Naive thymus-derived CD4-positive, alpha-beta T cell (primary cell): ENCODE measurements at regions not wholly inside any gene's neighbourhood (a gene's known extent, or its start where the extent isn't known, plus 50 kb on each side); places are given as distances from the start of the nearest gene placed in this dataset.

Experiments used
- ATAC-seq: fragments of 150-1000 bp; cut with Tn5 transposase; 2 replicates; pipeline ENCODE4 v1.10.0; 2021; ENCODE audit warnings: mild to moderate bottlenecking, moderate library complexity
- CTCF ChIA-PET: fragments of 350-600 bp; sonication (Branson Sonifier 250); formaldehyde crosslinking; loops from one replicate; lab custom pipeline; 2021; ENCODE audit warnings: antibody characterized with exemption; lab: Charles Lee
- POLR2A ChIA-PET: fragments of 350-600 bp; sonication (Branson Sonifier 250); formaldehyde crosslinking; loops from one replicate; lab custom pipeline; 2021; ENCODE audit warnings: antibody characterized with exemption, inconsistent platforms; lab: Charles Lee
- DNase-seq, 9 donors: peaks; one replicate each; pipeline versions ENCODE4 v3.0.0 to v3.0.0-alpha.2; 2020 to 2022; ENCODE audit warnings: mixed read lengths in 1 of 9
- H3K27ac ChIP-seq: one replicate; pipeline ENCODE4 v1.7.0; 2013; ENCODE audit warnings: mild to moderate bottlenecking, low read depth, low read length, moderate library complexity
- H3K27me3 ChIP-seq, 2 donors: one replicate each; pipeline ENCODE4 v1.7.0; 2013; ENCODE audit warnings: low read length in 2 of 2, mild to moderate bottlenecking in 2 of 2, moderate library complexity in 2 of 2; ENCODE audit not compliant: control insufficient read depth in 2 of 2, insufficient read depth in 2 of 2
- H3K36me3 ChIP-seq, 3 experiments: 1 replicate in 2 of 3; 2 replicates in 1 of 3; pipeline ENCODE4 v1.7.0; 2013; ENCODE audit warnings: low read length in 3 of 3, mild to moderate bottlenecking in 3 of 3, moderate library complexity in 1 of 3; ENCODE audit not compliant: insufficient read depth in 3 of 3, control insufficient read depth in 2 of 3
- H3K4me1 ChIP-seq, 2 donors: one replicate each; pipeline ENCODE4 v1.7.0; 2013; ENCODE audit warnings: low read length in 2 of 2, mild to moderate bottlenecking in 2 of 2, moderate library complexity in 1 of 2; ENCODE audit not compliant: control insufficient read depth in 2 of 2, insufficient read depth in 2 of 2
- H3K4me3 ChIP-seq: 2 replicates; pipeline ENCODE4 v1.7.0; 2013; ENCODE audit warnings: mild to moderate bottlenecking, low read length
- H3K9me3 ChIP-seq, 3 experiments: 1 replicate in 2 of 3; 2 replicates in 1 of 3; pipeline ENCODE4 v1.7.0; 2013; ENCODE audit warnings: low read length in 3 of 3; ENCODE audit not compliant: control insufficient read depth in 2 of 3
- H3K27ac Mint-ChIP-seq, 9 donors: one replicate each; pipeline ENCODE4 v1.8.0; 2020 to 2022; ENCODE audit warnings: mixed read lengths in 9 of 9, mild to moderate bottlenecking in 8 of 9, moderate library complexity in 5 of 9, inconsistent platforms in 2 of 9
- H3K27me3 Mint-ChIP-seq, 5 donors: one replicate each; pipeline ENCODE4 v1.8.0; 2021 to 2022; ENCODE audit warnings: mixed read lengths in 5 of 5, mild to moderate bottlenecking in 1 of 5
- H3K36me3 Mint-ChIP-seq, 5 donors: one replicate each; pipeline ENCODE4 v1.8.0; 2020 to 2022; ENCODE audit warnings: mixed read lengths in 5 of 5, mild to moderate bottlenecking in 3 of 5, inconsistent platforms in 1 of 5
- H3K4me1 Mint-ChIP-seq, 7 donors: one replicate each; pipeline ENCODE4 v1.8.0; 2020 to 2022; ENCODE audit warnings: mixed read lengths in 7 of 7, mild to moderate bottlenecking in 3 of 7, inconsistent platforms in 1 of 7
- H3K4me3 Mint-ChIP-seq, 10 donors: one replicate each; pipeline ENCODE4 v1.8.0; 2020 to 2022; ENCODE audit warnings: mild to moderate bottlenecking in 10 of 10, mixed read lengths in 10 of 10, moderate library complexity in 6 of 10, inconsistent platforms in 2 of 10
- H3K9me3 Mint-ChIP-seq, 11 donors: one replicate each; pipeline ENCODE4 v1.8.0; 2020 to 2022; ENCODE audit warnings: mixed read lengths in 11 of 11, mild to moderate bottlenecking in 4 of 11, inconsistent platforms in 1 of 11, moderate library complexity in 1 of 11
- intact Hi-C, 2 donors: fragments of 100-400 bp; cut with micrococcal nuclease; formaldehyde crosslinking; loops; one replicate each; pipeline ENCODE4 v1.15.1; 2023

- H3K9me3 Mint-ChIP-seq, result peaks cover 2 to 12% (median 8%) of the 10 kb centered on the region in 11 donors
- Histone ChIP-seq H3K27me3 (no peaks in the 10 kb centered on the region), H3K27ac (no peak overlapping the region), H3K4me3 (no peak overlapping the region), H3K36me3 (no peaks in the 10 kb centered on the region), H3K4me1 (no peaks in the 10 kb centered on the region), H3K9me3 (peaks cover 0 to 4% (median 0%) of the 10 kb centered on the region in 3 experiments)
- H3K36me3 Mint-ChIP-seq, result no peaks in the 10 kb centered on the region
- POLR2A ChIA-PET, result no interaction called here
- intact Hi-C loops, result no loop called here
- no peak for ATAC-seq
- CTCF ChIA-PET, result no interaction called here
- H3K27me3 Mint-ChIP-seq, result peaks cover 0 to 4% (median 0%) of the 10 kb centered on the region in 5 donors
- H3K4me1 Mint-ChIP-seq, result no peaks in the 10 kb centered on the region
- DNase-seq, result no peak
- no peak overlapping the region for H3K4me3 Mint-ChIP-seq
- no peak overlapping the region for H3K27ac Mint-ChIP-seq
These were observed 56.2 kb upstream of the PEX5L start for GRCh38 chr3:180092889-180093288.

- Mint-ChIP-seq H3K9me3 (peaks cover under 1 to 12% (median 8%) of the 10 kb centered on the region in 11 donors), H3K4me3 (no peak overlapping the region), H3K27ac (no peak overlapping the region), H3K4me1 (no peaks in the 10 kb centered on the region), H3K27me3 (peaks cover 0 to 4% (median 0%) of the 10 kb centered on the region in 5 donors), H3K36me3 (no peaks in the 10 kb centered on the region)
- Histone ChIP-seq H3K27ac (no peak overlapping the region), H3K36me3 (no peaks in the 10 kb centered on the region), H3K4me3 (no peak overlapping the region), H3K4me1 (no peaks in the 10 kb centered on the region), H3K27me3 (no peaks in the 10 kb centered on the region), H3K9me3 (peaks cover 0 to 4% (median 0%) of the 10 kb centered on the region in 3 experiments)
- ATAC-seq (no peak), DNase-seq (no peak)
- CTCF ChIA-PET, result no interaction called here
- intact Hi-C loops, result no loop called here
- POLR2A ChIA-PET, result no interaction called here
These were observed 56.8 kb upstream of the PEX5L start for GRCh38 chr3:180093535-180093934.

- no peak overlapping the region for H3K27ac ChIP-seq
- intact Hi-C loops, result no loop called here
- no peaks in the 10 kb centered on the region for H3K36me3 ChIP-seq
- POLR2A ChIA-PET, result no interaction called here
- no peaks in the 10 kb centered on the region for H3K4me1 ChIP-seq
- ATAC-seq, result no peak
- H3K27me3 ChIP-seq, result no peaks in the 10 kb centered on the region
- no peaks in the 10 kb centered on the region for H3K36me3 Mint-ChIP-seq
- no peak for DNase-seq
- no peak overlapping the region for H3K4me3 Mint-ChIP-seq
- CTCF ChIA-PET, result interaction anchor here (0.6 kb wide), 1 partner anchor 8 kb away, joined by 3 read pairs; no protein-coding TSS in a partner anchor
- peaks cover 0 to 9% (median 2%) of the 10 kb centered on the region in 11 donors for H3K9me3 Mint-ChIP-seq
- no peak overlapping the region for H3K27ac Mint-ChIP-seq
- peaks cover 0 to 4% (median 0%) of the 10 kb centered on the region in 3 experiments for H3K9me3 ChIP-seq
- peaks cover 0 to 5% (median under 1%) of the 10 kb centered on the region in 5 donors for H3K27me3 Mint-ChIP-seq
- H3K4me1 Mint-ChIP-seq, result no peaks in the 10 kb centered on the region
- H3K4me3 ChIP-seq, result no peak overlapping the region
These were observed 60.9 kb upstream of the PEX5L start for GRCh38 chr3:180097626-180098025.

GRCh38 chr3:180102134-180102533, 65.4 kb upstream of the PEX5L start:
- Histone ChIP-seq H3K4me3 (no peak overlapping the region), H3K9me3 (no peaks in the 10 kb centered on the region), H3K27me3 (no peaks in the 10 kb centered on the region), H3K4me1 (no peaks in the 10 kb centered on the region), H3K36me3 (no peaks in the 10 kb centered on the region), H3K27ac (no peak overlapping the region)
- no peak for DNase-seq
- Mint-ChIP-seq H3K4me3 (no peak overlapping the region), H3K27ac (no peak overlapping the region), H3K4me1 (no peaks in the 10 kb centered on the region), H3K9me3 (peaks cover 0 to 3% (median 0%) of the 10 kb centered on the region in 11 donors), H3K36me3 (no peaks in the 10 kb centered on the region), H3K27me3 (peaks cover 0 to 8% (median 0%) of the 10 kb centered on the region in 5 donors)
- ChIA-PET CTCF (no interaction called here), POLR2A (no interaction called here)
- intact Hi-C loops, result no loop called here
- ATAC-seq, result no peak

- Histone ChIP-seq H3K27ac (no peak overlapping the region), H3K4me1 (no peaks in the 10 kb centered on the region), H3K27me3 (no peaks in the 10 kb centered on the region), H3K4me3 (no peak overlapping the region), H3K36me3 (no peaks in the 10 kb centered on the region), H3K9me3 (no peaks in the 10 kb centered on the region)
- intact Hi-C loops, result no loop called here
- no peak overlapping the region for H3K4me3 Mint-ChIP-seq
- no peaks in the 10 kb centered on the region for H3K36me3 Mint-ChIP-seq
- ChIA-PET CTCF (interaction anchor here (0.5 kb wide), 1 partner anchor 8 kb away, joined by 6 read pairs; no protein-coding TSS in a partner anchor), POLR2A (no interaction called here)
- peaks cover 0 to 3% (median 0%) of the 10 kb centered on the region in 11 donors for H3K9me3 Mint-ChIP-seq
- no peaks in the 10 kb centered on the region for H3K4me1 Mint-ChIP-seq
- DNase-seq (no peak), ATAC-seq (no peak)
- no peak overlapping the region for H3K27ac Mint-ChIP-seq
- H3K27me3 Mint-ChIP-seq, result peaks cover 0 to 8% (median 0%) of the 10 kb centered on the region in 5 donors
These were observed 65.9 kb upstream of the PEX5L start for GRCh38 chr3:180102604-180103003.

- H3K9me3 Mint-ChIP-seq, result peaks cover 0 to 3% (median 0%) of the 10 kb centered on the region in 11 donors
These were observed 79.5 kb upstream of the PEX5L start for GRCh38 chr3:180116203-180116602.

GRCh38 chr3:180116658-180117057, 79.9 kb upstream of the PEX5L start:
- CTCF ChIA-PET, result interaction anchor here (0.6 kb wide), 1 partner anchor 80 kb away, joined by 4 read pairs; no protein-coding TSS in a partner anchor
- Histone ChIP-seq H3K4me1 (no peaks in the 10 kb centered on the region), H3K9me3 (no peaks in the 10 kb centered on the region), H3K27ac (no peak overlapping the region), H3K4me3 (no peak overlapping the region), H3K27me3 (no peaks in the 10 kb centered on the region), H3K36me3 (no peaks in the 10 kb centered on the region)
- DNase-seq, result no peak
- H3K36me3 Mint-ChIP-seq, result no peaks in the 10 kb centered on the region
- intact Hi-C loops, result no loop called here
- H3K4me1 Mint-ChIP-seq, result no peaks in the 10 kb centered on the region
- no peak for ATAC-seq
- H3K27ac Mint-ChIP-seq, result no peak overlapping the region
- H3K9me3 Mint-ChIP-seq, result peaks cover 0 to 4% (median 0%) of the 10 kb centered on the region in 11 donors
- no peaks in the 10 kb centered on the region for H3K27me3 Mint-ChIP-seq
- POLR2A ChIA-PET, result no interaction called here
- no peak overlapping the region for H3K4me3 Mint-ChIP-seq

More at GRCh38 chr3:180116203-180116602, 79.5 kb upstream of the PEX5L start:
- CTCF ChIA-PET, result interaction anchor here (0.6 kb wide), 1 partner anchor 602 kb away, joined by 3 read pairs; no protein-coding TSS in a partner anchor
- Histone ChIP-seq H3K36me3 (no peaks in the 10 kb centered on the region), H3K4me3 (no peak overlapping the region), H3K27ac (no peak overlapping the region), H3K27me3 (no peaks in the 10 kb centered on the region), H3K4me1 (no peaks in the 10 kb centered on the region), H3K9me3 (no peaks in the 10 kb centered on the region)
- Mint-ChIP-seq H3K36me3 (no peaks in the 10 kb centered on the region), H3K27me3 (no peaks in the 10 kb centered on the region), H3K4me3 (no peak overlapping the region), H3K27ac (no peak overlapping the region), H3K4me1 (no peaks in the 10 kb centered on the region)
- no peak for DNase-seq
- POLR2A ChIA-PET, result no interaction called here
- intact Hi-C loops, result no loop called here
- ATAC-seq, result no peak
